Endothelial cell of umbilical vein (primary cell): ENCODE measurements at regions not wholly inside any gene's neighbourhood (a gene's known extent, or its start where the extent isn't known, plus 50 kb on each side); places are given as distances from the start of the nearest gene placed in this dataset.
"Not testable (repeated sequence)": the region's sequence is repeated elsewhere in the genome, so short reads cannot be mapped to it uniquely, and the experiment has no call there.

Source experiments
- EZH2 ChIP-seq: IDR thresholded peaks from 2 replicates; pipeline ENCODE4 v1.6.1; 2012; ENCODE audit warnings: borderline replicate concordance, low read depth, mild to moderate bottlenecking, moderate library complexity, low read length, inconsistent platforms; ENCODE audit not compliant: severe bottlenecking
- POLR2A ChIP-seq: IDR thresholded peaks from 2 replicates; pipeline ENCODE4 v1.6.1; 2012; ENCODE audit warnings: low read depth, mild to moderate bottlenecking, control low read depth, low read length
- TF ChIP-seq, protein P1 (sequence below), 2 donors: IDR thresholded peaks; 1 replicate in 1 of 2; 2 replicates in 1 of 2; pipeline ENCODE4 v1.5.1; 2011; ENCODE audit warnings: low read length in 2 of 2, mild to moderate bottlenecking in 2 of 2, moderate library complexity in 2 of 2, control low read depth in 1 of 2, inconsistent platforms in 1 of 2, low read depth in 1 of 2; ENCODE audit not compliant: insufficient read depth in 1 of 2; ENCODE audit errors: extremely low read depth in 1 of 2

DNA sequence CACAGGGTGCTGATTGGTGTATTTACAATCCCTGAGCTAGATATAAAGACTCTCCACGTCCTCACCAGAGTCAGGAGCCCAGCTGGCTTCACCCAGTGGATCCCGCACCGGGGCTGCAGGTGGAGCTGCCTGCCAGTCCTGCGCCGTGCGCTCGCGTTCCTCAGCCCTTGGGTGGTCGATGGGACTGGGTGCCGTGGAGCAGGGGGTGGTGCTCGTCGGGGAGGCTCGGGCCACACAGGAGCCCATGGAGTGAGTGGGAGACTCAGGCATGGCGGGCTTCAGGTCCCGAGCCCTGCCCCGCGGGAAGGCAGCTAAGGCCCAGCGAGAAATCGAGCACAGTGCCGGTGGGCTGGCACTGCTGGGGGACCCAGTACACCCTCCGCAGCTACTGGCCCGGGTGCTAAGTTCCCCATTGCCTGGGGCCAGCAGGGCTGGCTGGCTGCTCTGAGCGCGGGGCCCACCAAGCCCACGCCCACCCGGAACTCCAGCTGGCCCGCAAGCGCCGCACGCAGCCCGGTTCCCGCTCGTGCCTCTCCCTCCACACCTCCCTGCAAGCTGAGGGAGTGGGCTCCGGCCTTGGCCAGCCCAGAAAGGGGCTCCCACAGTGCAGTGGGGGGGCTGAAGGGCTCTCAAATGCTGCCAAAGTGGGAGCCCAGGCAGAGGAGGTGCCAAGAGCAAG lies 66.2 kb downstream of the MAP10 start:
- not testable (repeated sequence) for TF ChIP-seq EZH2, POLR2A
- TF ChIP-seq, protein P1, sequence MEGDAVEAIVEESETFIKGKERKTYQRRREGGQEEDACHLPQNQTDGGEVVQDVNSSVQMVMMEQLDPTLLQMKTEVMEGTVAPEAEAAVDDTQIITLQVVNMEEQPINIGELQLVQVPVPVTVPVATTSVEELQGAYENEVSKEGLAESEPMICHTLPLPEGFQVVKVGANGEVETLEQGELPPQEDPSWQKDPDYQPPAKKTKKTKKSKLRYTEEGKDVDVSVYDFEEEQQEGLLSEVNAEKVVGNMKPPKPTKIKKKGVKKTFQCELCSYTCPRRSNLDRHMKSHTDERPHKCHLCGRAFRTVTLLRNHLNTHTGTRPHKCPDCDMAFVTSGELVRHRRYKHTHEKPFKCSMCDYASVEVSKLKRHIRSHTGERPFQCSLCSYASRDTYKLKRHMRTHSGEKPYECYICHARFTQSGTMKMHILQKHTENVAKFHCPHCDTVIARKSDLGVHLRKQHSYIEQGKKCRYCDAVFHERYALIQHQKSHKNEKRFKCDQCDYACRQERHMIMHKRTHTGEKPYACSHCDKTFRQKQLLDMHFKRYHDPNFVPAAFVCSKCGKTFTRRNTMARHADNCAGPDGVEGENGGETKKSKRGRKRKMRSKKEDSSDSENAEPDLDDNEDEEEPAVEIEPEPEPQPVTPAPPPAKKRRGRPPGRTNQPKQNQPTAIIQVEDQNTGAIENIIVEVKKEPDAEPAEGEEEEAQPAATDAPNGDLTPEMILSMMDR (IDR thresholded peaks at IDR 0.05; ENCODE audit: extremely low read depth in 1 of 2, insufficient read depth in 1 of 2, low read depth in 1 of 2, low read length in 2 of 2) = not testable (repeated sequence)
